HCT116 (cell line): ENCODE measurements at regions not wholly inside any gene's neighbourhood (a gene's known extent, or its start where the extent isn't known, plus 50 kb on each side); places are given as distances from the start of the nearest gene placed in this dataset.

Experiments used
- ATAC-seq: fragments of 200-7000 bp; cut with Tn5 transposase; 2 replicates; pipeline ENCODE4 v1.9.1; 2020; ENCODE audit warnings: mild to moderate bottlenecking, moderate library complexity
- BruUV-seq: library from RNA; stranded (reverse); fragments of 400-500 nt; replicated peaks from 2 replicates; lab custom pipeline; 2021; lab: Mats Ljungman, UMichigan
- CTCF ChIA-PET: fragments of 300-600 bp; sonication (Branson Sonifier 250); formaldehyde crosslinking; loops from one replicate; lab custom pipeline; 2021; ENCODE audit warnings: antibody characterized with exemption; lab: Charles Lee
- POLR2A ChIA-PET: fragments of 300-600, 350-600 bp; sonication (Branson Sonifier 250); formaldehyde crosslinking; loops from one replicate; lab custom pipeline; 2021; ENCODE audit warnings: antibody characterized with exemption; lab: Charles Lee
- RAD21 ChIA-PET, 2 experiments: fragments of 300-600 bp; sonication (Branson Sonifier 250); formaldehyde crosslinking; loops; one replicate each; lab custom pipeline; 2023; ENCODE audit warnings: low total read pairs in 2 of 2; ENCODE audit not compliant: uncharacterized antibody in 2 of 2, unreplicated experiment in 2 of 2, low non-redundant PET in 1 of 2; lab: Charles Lee
- DNase-seq: peaks from one replicate; pipeline ENCODE4 v3.0.0-alpha.2; 2010; ENCODE audit warnings: low read depth, low spot score
- H2AFZ ChIP-seq: fragments of 200-600 bp; shearing (Covaris generic), sonication (generic); 2 replicates; pipeline ENCODE4 v1.6.1; 2017; ENCODE audit warnings: low read depth, mixed run types, mixed read lengths, antibody characterized with exemption, low read length; ENCODE audit not compliant: poor library complexity, severe bottlenecking
- H3K27ac ChIP-seq: 2 replicates; pipeline ENCODE4 v1.5.1; 2012; ENCODE audit warnings: low read depth, low read length
- H3K27me3 ChIP-seq: fragments of 200-600 bp; sonication (generic); 2 replicates; pipeline ENCODE4 v1.6.1; 2016; ENCODE audit warnings: mixed run types, low read length, mixed read lengths; ENCODE audit not compliant: insufficient read depth
- H3K36me3 ChIP-seq, 2 experiments: fragments of 200-500 bp in 1 of 2; fragments of 200-600 bp in 1 of 2; sonication (Bioruptor generic) in 1 of 2; sonication (generic) in 1 of 2; 2 replicates each; pipeline versions ENCODE4 v1.5.1 to v1.6.1; 2014 to 2016; ENCODE audit warnings: low read length in 2 of 2, inconsistent platforms in 1 of 2, mixed read lengths in 1 of 2, mixed run types in 1 of 2; ENCODE audit not compliant: insufficient read depth in 2 of 2, control insufficient read depth in 1 of 2
- H3K4me1 ChIP-seq, 2 experiments: fragments of 200-600 bp in 1 of 2; sonication (generic) in 1 of 2; 2 replicates each; pipeline versions ENCODE4 v1.5.1 to v1.6.1; 2012 to 2017; ENCODE audit warnings: low read length in 2 of 2, inconsistent platforms in 1 of 2, mild to moderate bottlenecking in 1 of 2, mixed read lengths in 1 of 2, mixed run types in 1 of 2, moderate library complexity in 1 of 2; ENCODE audit not compliant: insufficient read depth in 2 of 2, control insufficient read depth in 1 of 2
- H3K4me2 ChIP-seq: fragments of 200-600 bp; sonication (generic); 2 replicates; pipeline ENCODE4 v1.6.1; 2017; ENCODE audit warnings: mixed run types, low read length, mixed read lengths
- H3K4me3 ChIP-seq, 2 experiments: fragments of 200-600 bp in 1 of 2; sonication (generic) in 1 of 2; replicated peaks in 1 of 2; 2 replicates each; pipeline ENCODE4 v1.5.1; 2011 to 2016; ENCODE audit warnings: low read length in 2 of 2, control low read depth in 1 of 2, low read depth in 1 of 2, mild to moderate bottlenecking in 1 of 2, mixed read lengths in 1 of 2, mixed run types in 1 of 2
- H3K79me2 ChIP-seq: fragments of 200-600 bp; sonication (generic); 2 replicates; pipeline ENCODE4 v1.6.1; 2017; ENCODE audit warnings: mild to moderate bottlenecking, mixed run types, low read length, moderate library complexity, mixed read lengths; ENCODE audit not compliant: insufficient read depth
- H3K9ac ChIP-seq: fragments of 200-600 bp; sonication (generic); 2 replicates; pipeline ENCODE4 v1.6.1; 2016; ENCODE audit warnings: low read length, mixed read lengths
- H3K9me2 ChIP-seq: fragments of 200-600 bp; sonication (generic), shearing (Covaris generic); 2 replicates; pipeline ENCODE4 v1.6.1; 2017; ENCODE audit warnings: mixed run types, mild to moderate bottlenecking, moderate library complexity; ENCODE audit not compliant: insufficient read depth
- H3K9me3 ChIP-seq, 2 experiments: fragments of 200-500 bp in 1 of 2; fragments of 200-600 bp in 1 of 2; sonication (Bioruptor generic) in 1 of 2; sonication (generic) in 1 of 2; 2 replicates each; pipeline ENCODE4 v1.6.1; 2014 to 2017; ENCODE audit warnings: low read length in 2 of 2, mixed read lengths in 2 of 2, inconsistent platforms in 1 of 2, low read depth in 1 of 2, mild to moderate bottlenecking in 1 of 2, mixed run types in 1 of 2, moderate library complexity in 1 of 2; ENCODE audit not compliant: control insufficient read depth in 1 of 2, insufficient read depth in 1 of 2
- H4K20me1 ChIP-seq: fragments of 200-600 bp; sonication (generic), shearing (Covaris generic); 2 replicates; pipeline ENCODE4 v1.6.1; 2017; ENCODE audit warnings: mixed run types, mild to moderate bottlenecking, moderate library complexity; ENCODE audit not compliant: insufficient read depth
- ATF3 ChIP-seq: IDR thresholded peaks from 2 replicates; pipeline ENCODE4 v1.6.1; 2012
- ELF1 ChIP-seq: IDR thresholded peaks from 2 replicates; pipeline ENCODE4 v1.6.1; 2012; ENCODE audit warnings: low read depth, borderline replicate concordance
- EZH2phosphoT487 ChIP-seq: fragments of 200-600 bp; IDR thresholded peaks from 2 replicates; pipeline ENCODE4 v1.6.1; 2018; ENCODE audit warnings: antibody characterized with exemption, borderline replicate concordance
- FOSL1 ChIP-seq: IDR thresholded peaks from 2 replicates; pipeline ENCODE4 v1.6.1; 2012; ENCODE audit warnings: low read depth
- JUND ChIP-seq: IDR thresholded peaks from 2 replicates; pipeline ENCODE4 v1.6.1; 2012
- POLR2AphosphoS5 ChIP-seq: IDR thresholded peaks from 2 replicates; pipeline ENCODE4 v1.6.1; 2011; ENCODE audit warnings: mild to moderate bottlenecking, low read depth, low read length, moderate library complexity
- RAD21 ChIP-seq: IDR thresholded peaks from 2 replicates; pipeline ENCODE4 v1.6.1; 2012; ENCODE audit warnings: low read depth, mild to moderate bottlenecking
- SP1 ChIP-seq: IDR thresholded peaks from 2 replicates; pipeline ENCODE4 v1.6.1; 2012; ENCODE audit warnings: low read depth
- SRF ChIP-seq: IDR thresholded peaks from 2 replicates; pipeline ENCODE4 v1.6.1; 2012; ENCODE audit warnings: low read depth
- intact Hi-C: fragments of 100-400 bp; cut with micrococcal nuclease; formaldehyde crosslinking; loops from 2 replicates; pipeline ENCODE4 v1.10.0; 2022

- TF ChIP-seq ATF3 = no peak
- TF ChIP-seq SP1 = no peak
- TF ChIP-seq SRF = no peak
- TF ChIP-seq JUND = no peak
Observed at GRCh38 chr10:57961487-57961886, 306.2 kb downstream of the IPMK start (continued).

- CTCF ChIA-PET = no interaction called here
- RAD21 ChIA-PET = no interaction called here
- Histone ChIP-seq H4K20me1 (no peaks in the 10 kb centered on the region), H3K9me3 (no peaks in the 10 kb centered on the region), H3K36me3 (no peaks in the 10 kb centered on the region), H3K27me3 (no peaks in the 10 kb centered on the region), H3K27ac (no peak overlapping the region), H2AFZ (no peak overlapping the region), H3K4me3 (no peak overlapping the region), H3K9me2 (no peaks in the 10 kb centered on the region), H3K4me1 (no peaks in the 10 kb centered on the region), H3K4me2 (no peak overlapping the region), H3K79me2 (no peaks in the 10 kb centered on the region), H3K9ac (no peak overlapping the region)
- BruUV-seq = no TSS peak
- ATAC-seq (no peak), DNase-seq (no peak)
- POLR2A ChIA-PET = no interaction called here
- intact Hi-C loops = no loop called here
- TF ChIP-seq RAD21 (no peak), POLR2AphosphoS5 (no peak), FOSL1 (no peak)
Observed at GRCh38 chr10:57960406-57960805, 307.3 kb downstream of the IPMK start.

- Histone ChIP-seq H3K79me2 (no peaks in the 10 kb centered on the region), H3K9me3 (no peaks in the 10 kb centered on the region), H3K4me1 (no peaks in the 10 kb centered on the region), H3K4me3 (no peak overlapping the region)
- RAD21 ChIA-PET = no interaction called here
- ATAC-seq = no peak
- DNase-seq = no peak
- no TSS peak for BruUV-seq
- CTCF ChIA-PET = no interaction called here
- TF ChIP-seq EZH2phosphoT487 (no peak), ELF1 (no peak)
- TF ChIP-seq, all 23 proteins: peak for 0
- H3K36me3 ChIP-seq = no peaks in the 10 kb centered on the region
- no peaks in the 10 kb centered on the region for H3K9me2 ChIP-seq
- intact Hi-C loops = no loop called here
- no peaks in the 10 kb centered on the region for H3K27me3 ChIP-seq
- POLR2A ChIA-PET = no interaction called here
- no peak overlapping the region for H3K9ac ChIP-seq
- H3K4me2 ChIP-seq = no peak overlapping the region
- no peak overlapping the region for H2AFZ ChIP-seq
- no peak overlapping the region for H3K27ac ChIP-seq
- no peaks in the 10 kb centered on the region for H4K20me1 ChIP-seq
Observed at GRCh38 chr10:57959318-57960006, 308.2 kb downstream of the IPMK start.
